HCT116 (cell line): ENCODE measurements at regions not wholly inside any gene's neighbourhood (a gene's known extent, or its start where the extent isn't known, plus 50 kb on each side); places are given as distances from the start of the nearest gene placed in this dataset.

Experiments
- ATAC-seq: fragments of 200-7000 bp; cut with Tn5 transposase; 2 replicates; pipeline ENCODE4 v1.9.1; 2020; ENCODE audit warnings: mild to moderate bottlenecking, moderate library complexity
- BruUV-seq: library from RNA; stranded (reverse); fragments of 400-500 nt; replicated peaks from 2 replicates; lab custom pipeline; 2021; lab: Mats Ljungman, UMichigan
- CTCF ChIA-PET: fragments of 300-600 bp; sonication (Branson Sonifier 250); formaldehyde crosslinking; loops from one replicate; lab custom pipeline; 2021; ENCODE audit warnings: antibody characterized with exemption; lab: Charles Lee
- POLR2A ChIA-PET: fragments of 300-600, 350-600 bp; sonication (Branson Sonifier 250); formaldehyde crosslinking; loops from one replicate; lab custom pipeline; 2021; ENCODE audit warnings: antibody characterized with exemption; lab: Charles Lee
- RAD21 ChIA-PET, 2 experiments: fragments of 300-600 bp; sonication (Branson Sonifier 250); formaldehyde crosslinking; loops; one replicate each; lab custom pipeline; 2023; ENCODE audit warnings: low total read pairs in 2 of 2; ENCODE audit not compliant: uncharacterized antibody in 2 of 2, unreplicated experiment in 2 of 2, low non-redundant PET in 1 of 2; lab: Charles Lee
- DNase-seq: peaks from one replicate; pipeline ENCODE4 v3.0.0-alpha.2; 2010; ENCODE audit warnings: low read depth, low spot score
- H2AFZ ChIP-seq: fragments of 200-600 bp; shearing (Covaris generic), sonication (generic); 2 replicates; pipeline ENCODE4 v1.6.1; 2017; ENCODE audit warnings: low read depth, mixed run types, mixed read lengths, antibody characterized with exemption, low read length; ENCODE audit not compliant: poor library complexity, severe bottlenecking
- H3K27ac ChIP-seq: 2 replicates; pipeline ENCODE4 v1.5.1; 2012; ENCODE audit warnings: low read depth, low read length
- H3K27me3 ChIP-seq: fragments of 200-600 bp; sonication (generic); 2 replicates; pipeline ENCODE4 v1.6.1; 2016; ENCODE audit warnings: mixed run types, low read length, mixed read lengths; ENCODE audit not compliant: insufficient read depth
- H3K36me3 ChIP-seq, 2 experiments: fragments of 200-500 bp in 1 of 2; fragments of 200-600 bp in 1 of 2; sonication (Bioruptor generic) in 1 of 2; sonication (generic) in 1 of 2; 2 replicates each; pipeline versions ENCODE4 v1.5.1 to v1.6.1; 2014 to 2016; ENCODE audit warnings: low read length in 2 of 2, inconsistent platforms in 1 of 2, mixed read lengths in 1 of 2, mixed run types in 1 of 2; ENCODE audit not compliant: insufficient read depth in 2 of 2, control insufficient read depth in 1 of 2
- H3K4me1 ChIP-seq, 2 experiments: fragments of 200-600 bp in 1 of 2; sonication (generic) in 1 of 2; 2 replicates each; pipeline versions ENCODE4 v1.5.1 to v1.6.1; 2012 to 2017; ENCODE audit warnings: low read length in 2 of 2, inconsistent platforms in 1 of 2, mild to moderate bottlenecking in 1 of 2, mixed read lengths in 1 of 2, mixed run types in 1 of 2, moderate library complexity in 1 of 2; ENCODE audit not compliant: insufficient read depth in 2 of 2, control insufficient read depth in 1 of 2
- H3K4me2 ChIP-seq: fragments of 200-600 bp; sonication (generic); 2 replicates; pipeline ENCODE4 v1.6.1; 2017; ENCODE audit warnings: mixed run types, low read length, mixed read lengths
- H3K4me3 ChIP-seq, 2 experiments: fragments of 200-600 bp in 1 of 2; sonication (generic) in 1 of 2; replicated peaks in 1 of 2; 2 replicates each; pipeline ENCODE4 v1.5.1; 2011 to 2016; ENCODE audit warnings: low read length in 2 of 2, control low read depth in 1 of 2, low read depth in 1 of 2, mild to moderate bottlenecking in 1 of 2, mixed read lengths in 1 of 2, mixed run types in 1 of 2
- H3K79me2 ChIP-seq: fragments of 200-600 bp; sonication (generic); 2 replicates; pipeline ENCODE4 v1.6.1; 2017; ENCODE audit warnings: mild to moderate bottlenecking, mixed run types, low read length, moderate library complexity, mixed read lengths; ENCODE audit not compliant: insufficient read depth
- H3K9ac ChIP-seq: fragments of 200-600 bp; sonication (generic); 2 replicates; pipeline ENCODE4 v1.6.1; 2016; ENCODE audit warnings: low read length, mixed read lengths
- H3K9me2 ChIP-seq: fragments of 200-600 bp; sonication (generic), shearing (Covaris generic); 2 replicates; pipeline ENCODE4 v1.6.1; 2017; ENCODE audit warnings: mixed run types, mild to moderate bottlenecking, moderate library complexity; ENCODE audit not compliant: insufficient read depth
- H3K9me3 ChIP-seq, 2 experiments: fragments of 200-500 bp in 1 of 2; fragments of 200-600 bp in 1 of 2; sonication (Bioruptor generic) in 1 of 2; sonication (generic) in 1 of 2; 2 replicates each; pipeline ENCODE4 v1.6.1; 2014 to 2017; ENCODE audit warnings: low read length in 2 of 2, mixed read lengths in 2 of 2, inconsistent platforms in 1 of 2, low read depth in 1 of 2, mild to moderate bottlenecking in 1 of 2, mixed run types in 1 of 2, moderate library complexity in 1 of 2; ENCODE audit not compliant: control insufficient read depth in 1 of 2, insufficient read depth in 1 of 2
- H4K20me1 ChIP-seq: fragments of 200-600 bp; sonication (generic), shearing (Covaris generic); 2 replicates; pipeline ENCODE4 v1.6.1; 2017; ENCODE audit warnings: mixed run types, mild to moderate bottlenecking, moderate library complexity; ENCODE audit not compliant: insufficient read depth
- CBX3 ChIP-seq: IDR thresholded peaks from 2 replicates; pipeline ENCODE4 v1.6.1; 2012; ENCODE audit warnings: low read depth
- EGR1 ChIP-seq: IDR thresholded peaks from 2 replicates; pipeline ENCODE4 v1.6.1; 2012; ENCODE audit warnings: low read depth
- ELF1 ChIP-seq: IDR thresholded peaks from 2 replicates; pipeline ENCODE4 v1.6.1; 2012; ENCODE audit warnings: low read depth, borderline replicate concordance
- EZH2 ChIP-seq: fragments of 200-600 bp; sonication (generic); IDR thresholded peaks from 2 replicates; pipeline ENCODE4 v1.6.1; 2017; ENCODE audit warnings: antibody characterized with exemption, mixed run types
- EZH2phosphoT487 ChIP-seq: fragments of 200-600 bp; IDR thresholded peaks from 2 replicates; pipeline ENCODE4 v1.6.1; 2018; ENCODE audit warnings: antibody characterized with exemption, borderline replicate concordance
- FOSL1 ChIP-seq: IDR thresholded peaks from 2 replicates; pipeline ENCODE4 v1.6.1; 2012; ENCODE audit warnings: low read depth
- POLR2A ChIP-seq: IDR thresholded peaks from 2 replicates; pipeline ENCODE4 v1.7.0; 2011; ENCODE audit warnings: borderline replicate concordance; ENCODE audit not compliant: insufficient read depth, insufficient read length; ENCODE audit errors: extremely low read depth
- POLR2AphosphoS5 ChIP-seq: IDR thresholded peaks from 2 replicates; pipeline ENCODE4 v1.6.1; 2011; ENCODE audit warnings: mild to moderate bottlenecking, low read depth, low read length, moderate library complexity
- RAD21 ChIP-seq: IDR thresholded peaks from 2 replicates; pipeline ENCODE4 v1.6.1; 2012; ENCODE audit warnings: low read depth, mild to moderate bottlenecking
- SIN3A ChIP-seq: IDR thresholded peaks from 2 replicates; pipeline ENCODE4 v1.6.1; 2012; ENCODE audit warnings: low read depth
- SP1 ChIP-seq: IDR thresholded peaks from 2 replicates; pipeline ENCODE4 v1.6.1; 2012; ENCODE audit warnings: low read depth
- SRF ChIP-seq: IDR thresholded peaks from 2 replicates; pipeline ENCODE4 v1.6.1; 2012; ENCODE audit warnings: low read depth
- TCF7L2 ChIP-seq: IDR thresholded peaks from 2 replicates; pipeline ENCODE4 v1.7.0; 2011; ENCODE audit warnings: borderline replicate concordance, inconsistent platforms; ENCODE audit not compliant: insufficient read depth, insufficient read length; ENCODE audit errors: extremely low read depth
- ZNF274 ChIP-seq: fragments of 200-500 bp; sonication (Bioruptor generic); IDR thresholded peaks from 2 replicates; pipeline ENCODE4 v1.6.1; 2014; ENCODE audit warnings: mild to moderate bottlenecking, low read depth, low read length, inconsistent platforms
- intact Hi-C: fragments of 100-400 bp; cut with micrococcal nuclease; formaldehyde crosslinking; loops from 2 replicates; pipeline ENCODE4 v1.10.0; 2022
- TF ChIP-seq, protein P1 (sequence below): IDR thresholded peaks from 2 replicates; pipeline ENCODE4 v1.6.1; 2012; ENCODE audit warnings: low read depth
- TF ChIP-seq, protein P2 (sequence below), 3 experiments: fragments of 200-600 bp in 1 of 3; sonication (generic) in 1 of 3; IDR thresholded peaks in 2 of 3; conservative IDR thresholded peaks in 1 of 3; 2 replicates each; pipeline ENCODE4 v1.5.1; 2012 to 2017; ENCODE audit warnings: low read depth in 2 of 3, low read length in 2 of 3, antibody characterized with exemption in 1 of 3, borderline replicate concordance in 1 of 3, control low read depth in 1 of 3, mild to moderate bottlenecking in 1 of 3, mixed read lengths in 1 of 3, mixed run types in 1 of 3, moderate library complexity in 1 of 3; ENCODE audit not compliant: insufficient read depth in 1 of 3
- TF ChIP-seq, protein P3 (sequence below): IDR thresholded peaks from 2 replicates; pipeline ENCODE4 v1.6.1; 2012

DNA sequence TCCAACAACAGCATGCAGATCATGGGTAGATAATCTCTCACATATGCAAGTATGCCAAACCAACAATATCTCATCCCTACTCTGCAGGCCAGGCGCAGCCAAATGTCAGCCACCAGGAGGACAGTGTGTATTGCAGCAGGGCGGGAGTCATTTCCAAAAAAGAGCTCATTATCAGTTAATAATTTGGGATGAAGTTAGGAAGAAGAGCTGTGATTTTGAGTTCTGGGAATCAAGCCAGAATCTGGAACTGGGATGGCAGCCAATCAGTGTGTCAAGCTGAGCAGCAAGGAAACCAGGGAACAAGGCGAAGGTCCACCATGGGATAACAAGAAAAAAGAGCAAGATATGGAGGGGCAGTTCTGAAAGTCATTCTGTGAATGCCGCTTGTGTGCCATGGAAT is 88.2 kb upstream of the CAMK2D start:
- BruUV-seq = no TSS peak
- TF ChIP-seq POLR2AphosphoS5 = no peak
- TF ChIP-seq EZH2 = no peak
- no peak for TF ChIP-seq ZNF274
- TF ChIP-seq RAD21 = no peak
- no peak for TF ChIP-seq CBX3
- no peak for TF ChIP-seq ELF1
- TF ChIP-seq, protein P1, sequence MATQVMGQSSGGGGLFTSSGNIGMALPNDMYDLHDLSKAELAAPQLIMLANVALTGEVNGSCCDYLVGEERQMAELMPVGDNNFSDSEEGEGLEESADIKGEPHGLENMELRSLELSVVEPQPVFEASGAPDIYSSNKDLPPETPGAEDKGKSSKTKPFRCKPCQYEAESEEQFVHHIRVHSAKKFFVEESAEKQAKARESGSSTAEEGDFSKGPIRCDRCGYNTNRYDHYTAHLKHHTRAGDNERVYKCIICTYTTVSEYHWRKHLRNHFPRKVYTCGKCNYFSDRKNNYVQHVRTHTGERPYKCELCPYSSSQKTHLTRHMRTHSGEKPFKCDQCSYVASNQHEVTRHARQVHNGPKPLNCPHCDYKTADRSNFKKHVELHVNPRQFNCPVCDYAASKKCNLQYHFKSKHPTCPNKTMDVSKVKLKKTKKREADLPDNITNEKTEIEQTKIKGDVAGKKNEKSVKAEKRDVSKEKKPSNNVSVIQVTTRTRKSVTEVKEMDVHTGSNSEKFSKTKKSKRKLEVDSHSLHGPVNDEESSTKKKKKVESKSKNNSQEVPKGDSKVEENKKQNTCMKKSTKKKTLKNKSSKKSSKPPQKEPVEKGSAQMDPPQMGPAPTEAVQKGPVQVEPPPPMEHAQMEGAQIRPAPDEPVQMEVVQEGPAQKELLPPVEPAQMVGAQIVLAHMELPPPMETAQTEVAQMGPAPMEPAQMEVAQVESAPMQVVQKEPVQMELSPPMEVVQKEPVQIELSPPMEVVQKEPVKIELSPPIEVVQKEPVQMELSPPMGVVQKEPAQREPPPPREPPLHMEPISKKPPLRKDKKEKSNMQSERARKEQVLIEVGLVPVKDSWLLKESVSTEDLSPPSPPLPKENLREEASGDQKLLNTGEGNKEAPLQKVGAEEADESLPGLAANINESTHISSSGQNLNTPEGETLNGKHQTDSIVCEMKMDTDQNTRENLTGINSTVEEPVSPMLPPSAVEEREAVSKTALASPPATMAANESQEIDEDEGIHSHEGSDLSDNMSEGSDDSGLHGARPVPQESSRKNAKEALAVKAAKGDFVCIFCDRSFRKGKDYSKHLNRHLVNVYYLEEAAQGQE = no peak
- TF ChIP-seq SIN3A = no peak
- TF ChIP-seq, protein P2, sequence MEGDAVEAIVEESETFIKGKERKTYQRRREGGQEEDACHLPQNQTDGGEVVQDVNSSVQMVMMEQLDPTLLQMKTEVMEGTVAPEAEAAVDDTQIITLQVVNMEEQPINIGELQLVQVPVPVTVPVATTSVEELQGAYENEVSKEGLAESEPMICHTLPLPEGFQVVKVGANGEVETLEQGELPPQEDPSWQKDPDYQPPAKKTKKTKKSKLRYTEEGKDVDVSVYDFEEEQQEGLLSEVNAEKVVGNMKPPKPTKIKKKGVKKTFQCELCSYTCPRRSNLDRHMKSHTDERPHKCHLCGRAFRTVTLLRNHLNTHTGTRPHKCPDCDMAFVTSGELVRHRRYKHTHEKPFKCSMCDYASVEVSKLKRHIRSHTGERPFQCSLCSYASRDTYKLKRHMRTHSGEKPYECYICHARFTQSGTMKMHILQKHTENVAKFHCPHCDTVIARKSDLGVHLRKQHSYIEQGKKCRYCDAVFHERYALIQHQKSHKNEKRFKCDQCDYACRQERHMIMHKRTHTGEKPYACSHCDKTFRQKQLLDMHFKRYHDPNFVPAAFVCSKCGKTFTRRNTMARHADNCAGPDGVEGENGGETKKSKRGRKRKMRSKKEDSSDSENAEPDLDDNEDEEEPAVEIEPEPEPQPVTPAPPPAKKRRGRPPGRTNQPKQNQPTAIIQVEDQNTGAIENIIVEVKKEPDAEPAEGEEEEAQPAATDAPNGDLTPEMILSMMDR (IDR thresholded peaks at IDR 0.05 in 2 of 3, conservative IDR thresholded peaks at IDR 0.05 in 1 of 3; ENCODE audit: borderline replicate concordance in 1 of 3, insufficient read depth in 1 of 3, low read depth in 2 of 3, low read length in 2 of 3) = no peak
- TF ChIP-seq POLR2A = no peak
- TF ChIP-seq SP1 = no peak
- TF ChIP-seq FOSL1 = no peak
- no peak for TF ChIP-seq EZH2phosphoT487
- no peak for TF ChIP-seq EGR1
- TF ChIP-seq TCF7L2 = no peak
- TF ChIP-seq, protein P3, sequence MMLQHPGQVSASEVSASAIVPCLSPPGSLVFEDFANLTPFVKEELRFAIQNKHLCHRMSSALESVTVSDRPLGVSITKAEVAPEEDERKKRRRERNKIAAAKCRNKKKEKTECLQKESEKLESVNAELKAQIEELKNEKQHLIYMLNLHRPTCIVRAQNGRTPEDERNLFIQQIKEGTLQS = no peak
- TF ChIP-seq SRF = no peak
- H3K4me2 ChIP-seq = no peak overlapping the region
- no peak overlapping the region for H3K4me3 ChIP-seq
- no peaks in the 10 kb centered on the region for H3K9me3 ChIP-seq
- H4K20me1 ChIP-seq = no peaks in the 10 kb centered on the region
- ChIA-PET POLR2A (no interaction called here), RAD21 (no interaction called here), CTCF (no interaction called here)
- H3K4me1 ChIP-seq = no peaks in the 10 kb centered on the region
- ATAC-seq (no peak), DNase-seq (no peak)
- no peaks in the 10 kb centered on the region for H3K79me2 ChIP-seq
- no peaks in the 10 kb centered on the region for H3K9me2 ChIP-seq
- no peak overlapping the region for H2AFZ ChIP-seq
- intact Hi-C loops = no loop called here
- H3K36me3 ChIP-seq = no peaks in the 10 kb centered on the region
- H3K27me3 ChIP-seq = no peaks in the 10 kb centered on the region
- H3K27ac ChIP-seq = no peak overlapping the region
- no peak overlapping the region for H3K9ac ChIP-seq
